C4-2B (cell line): ENCODE measurements at regions not wholly inside any gene's neighbourhood (a gene's known extent, or its start where the extent isn't known, plus 50 kb on each side); places are given as distances from the start of the nearest gene placed in this dataset.

Experiments used
- H3K27ac ChIP-seq: fragments of 450-650 bp; 2 replicates; pipeline ENCODE4 v1.5.1; 2017
- ZFX ChIP-seq: fragments of 450-650 bp; IDR thresholded peaks from 2 replicates; pipeline ENCODE4 v1.6.1; 2017
- TF ChIP-seq, protein P1 (sequence below): fragments of 450-650 bp; conservative IDR thresholded peaks from 2 replicates; pipeline ENCODE4 v1.5.1; 2017; ENCODE audit warnings: mild to moderate bottlenecking

DNA sequence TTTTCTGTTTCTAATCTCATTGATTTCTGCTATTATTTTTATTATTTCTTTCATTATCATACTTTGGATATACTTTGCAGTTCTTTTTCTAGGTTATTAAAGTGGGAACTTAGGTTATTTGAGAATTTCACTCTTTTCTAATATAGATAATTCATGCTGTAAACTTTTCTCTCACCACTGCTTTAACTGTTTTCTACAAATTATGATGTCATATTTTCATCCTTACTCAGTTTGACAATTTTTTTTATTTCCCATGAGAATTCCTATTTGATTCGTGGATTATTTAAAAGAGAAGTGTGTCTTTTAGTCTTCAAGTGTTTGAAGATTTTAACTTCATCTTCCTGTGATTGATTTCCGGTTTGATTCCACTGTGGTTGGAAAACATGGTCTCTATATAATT, 336.8 kb upstream of the SALL1 start:
- no peak overlapping the region for H3K27ac ChIP-seq
- TF ChIP-seq, protein P1, sequence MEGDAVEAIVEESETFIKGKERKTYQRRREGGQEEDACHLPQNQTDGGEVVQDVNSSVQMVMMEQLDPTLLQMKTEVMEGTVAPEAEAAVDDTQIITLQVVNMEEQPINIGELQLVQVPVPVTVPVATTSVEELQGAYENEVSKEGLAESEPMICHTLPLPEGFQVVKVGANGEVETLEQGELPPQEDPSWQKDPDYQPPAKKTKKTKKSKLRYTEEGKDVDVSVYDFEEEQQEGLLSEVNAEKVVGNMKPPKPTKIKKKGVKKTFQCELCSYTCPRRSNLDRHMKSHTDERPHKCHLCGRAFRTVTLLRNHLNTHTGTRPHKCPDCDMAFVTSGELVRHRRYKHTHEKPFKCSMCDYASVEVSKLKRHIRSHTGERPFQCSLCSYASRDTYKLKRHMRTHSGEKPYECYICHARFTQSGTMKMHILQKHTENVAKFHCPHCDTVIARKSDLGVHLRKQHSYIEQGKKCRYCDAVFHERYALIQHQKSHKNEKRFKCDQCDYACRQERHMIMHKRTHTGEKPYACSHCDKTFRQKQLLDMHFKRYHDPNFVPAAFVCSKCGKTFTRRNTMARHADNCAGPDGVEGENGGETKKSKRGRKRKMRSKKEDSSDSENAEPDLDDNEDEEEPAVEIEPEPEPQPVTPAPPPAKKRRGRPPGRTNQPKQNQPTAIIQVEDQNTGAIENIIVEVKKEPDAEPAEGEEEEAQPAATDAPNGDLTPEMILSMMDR = no peak
- TF ChIP-seq ZFX = no peak

DNA sequence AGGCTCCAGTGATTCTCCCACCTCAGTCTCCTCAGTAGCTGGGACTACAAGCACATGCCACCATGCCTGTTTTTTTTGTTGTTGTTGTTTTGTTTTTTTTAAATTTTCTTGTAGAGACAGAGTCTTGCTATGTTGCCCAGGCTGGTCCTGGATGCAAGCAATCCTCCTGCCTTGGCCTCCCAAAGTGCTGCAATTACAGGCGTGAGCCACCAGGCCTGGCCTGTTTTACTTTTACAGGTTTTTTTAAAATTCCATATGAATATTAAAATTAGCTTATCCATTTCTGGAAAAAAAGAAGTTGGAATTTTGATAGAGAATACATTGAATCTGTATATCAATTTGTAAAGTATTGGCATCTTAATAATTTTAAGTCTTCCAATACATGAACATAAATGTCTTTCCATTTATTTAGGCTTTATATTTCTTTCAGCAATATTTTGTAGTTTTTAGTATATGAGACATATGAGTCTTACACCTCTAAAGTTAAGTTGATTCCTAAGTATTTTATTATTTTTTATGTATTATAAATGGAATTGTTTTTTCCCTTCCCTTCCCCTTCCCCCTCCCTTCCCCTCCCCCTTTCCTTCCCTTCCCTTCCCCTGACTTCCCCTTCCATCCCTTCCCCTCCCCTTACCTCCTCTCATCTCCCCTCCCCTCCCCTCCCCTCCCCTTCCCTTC, 323.5 kb upstream of the SALL1 start:
- TF ChIP-seq ZFX = no peak
- TF ChIP-seq, protein P1 = no peak; the same call in 1 of the 2 replicates
- no peak overlapping the region for H3K27ac ChIP-seq

DNA sequence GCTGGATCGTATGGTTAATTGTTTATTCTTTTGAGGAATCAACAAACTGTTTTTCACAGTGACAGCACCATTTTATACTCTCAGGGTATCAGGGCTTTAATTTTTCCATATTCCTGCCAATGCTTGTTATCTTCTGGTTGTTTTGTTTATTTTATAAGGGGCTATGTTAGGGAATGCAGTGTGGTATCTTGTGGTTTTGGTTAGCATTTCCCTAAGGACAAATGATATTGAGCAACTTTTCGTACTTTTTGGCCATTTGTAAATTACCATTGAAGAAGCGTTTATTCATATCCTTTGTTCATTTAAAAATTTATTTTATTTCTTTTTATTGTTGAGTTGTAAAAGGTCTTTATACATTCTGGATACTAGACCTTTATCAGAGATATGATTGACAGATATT, 322.0 kb upstream of the SALL1 start:
- H3K27ac ChIP-seq = no peak overlapping the region
- TF ChIP-seq ZFX = no peak
- TF ChIP-seq, protein P1 = no peak

DNA sequence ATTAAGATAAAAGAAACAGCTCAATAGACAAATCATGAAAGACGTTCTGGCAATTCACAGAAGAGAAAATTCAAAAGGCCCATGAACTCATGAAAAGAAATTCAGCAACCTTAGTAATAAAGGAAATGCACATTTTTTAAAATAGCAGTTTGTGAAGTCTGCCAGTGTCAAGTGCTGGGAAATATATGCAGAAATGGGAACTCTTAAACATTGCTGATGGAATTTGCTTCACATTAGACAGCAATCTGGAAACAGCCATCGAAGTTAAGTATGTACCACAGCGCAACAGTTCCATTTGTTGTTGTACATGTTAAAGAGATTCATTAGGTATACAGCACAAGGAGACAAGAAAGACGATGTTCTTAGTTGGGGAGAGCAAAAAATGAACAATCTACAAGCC, 319.4 kb upstream of the SALL1 start:
- TF ChIP-seq, protein P1 = no peak
- no peak for TF ChIP-seq ZFX
- H3K27ac ChIP-seq = no peak overlapping the region

DNA sequence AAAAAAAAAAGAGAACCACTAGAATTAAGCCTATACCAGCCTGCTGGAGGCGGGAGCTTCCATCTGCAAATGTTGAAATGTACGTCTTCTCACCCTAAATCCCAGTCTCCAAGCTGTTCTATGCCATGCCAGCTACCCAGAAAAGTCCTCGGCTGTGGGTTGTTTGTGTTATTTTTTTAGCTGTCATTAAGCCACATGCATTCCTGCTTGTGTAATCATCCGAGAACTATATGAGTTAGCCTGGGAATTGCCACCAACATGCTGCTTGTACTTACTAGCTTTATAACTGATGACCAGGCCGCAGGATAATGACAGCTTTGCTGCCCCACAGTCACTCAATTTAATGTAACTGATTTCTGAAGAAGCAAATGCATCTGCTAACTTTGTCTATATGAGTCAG, 313.9 kb upstream of the SALL1 start:
- no peak for TF ChIP-seq ZFX
- TF ChIP-seq, protein P1 = no peak
- no peak overlapping the region for H3K27ac ChIP-seq

DNA sequence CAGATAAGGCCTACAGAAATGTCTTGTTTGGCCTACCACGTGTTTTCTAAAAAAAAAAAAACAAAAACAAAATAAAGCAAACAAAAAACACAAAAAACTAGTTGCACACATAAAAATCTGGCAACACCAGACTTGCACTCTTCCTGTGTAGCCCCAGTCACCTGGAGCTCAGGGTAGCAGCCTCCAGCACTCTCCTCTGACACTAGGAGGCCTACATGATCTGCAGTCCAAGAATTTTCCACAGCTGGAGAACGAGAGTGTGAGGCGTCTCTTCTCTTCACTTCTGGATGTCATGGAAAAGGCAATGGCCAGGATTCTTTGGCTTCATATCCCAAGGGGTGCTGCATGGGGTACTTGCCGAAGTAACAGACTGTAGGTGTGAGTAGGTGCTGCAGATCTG, 310.2 kb upstream of the SALL1 start:
- TF ChIP-seq, protein P1 = no peak
- no peak for TF ChIP-seq ZFX
- no peak overlapping the region for H3K27ac ChIP-seq

DNA sequence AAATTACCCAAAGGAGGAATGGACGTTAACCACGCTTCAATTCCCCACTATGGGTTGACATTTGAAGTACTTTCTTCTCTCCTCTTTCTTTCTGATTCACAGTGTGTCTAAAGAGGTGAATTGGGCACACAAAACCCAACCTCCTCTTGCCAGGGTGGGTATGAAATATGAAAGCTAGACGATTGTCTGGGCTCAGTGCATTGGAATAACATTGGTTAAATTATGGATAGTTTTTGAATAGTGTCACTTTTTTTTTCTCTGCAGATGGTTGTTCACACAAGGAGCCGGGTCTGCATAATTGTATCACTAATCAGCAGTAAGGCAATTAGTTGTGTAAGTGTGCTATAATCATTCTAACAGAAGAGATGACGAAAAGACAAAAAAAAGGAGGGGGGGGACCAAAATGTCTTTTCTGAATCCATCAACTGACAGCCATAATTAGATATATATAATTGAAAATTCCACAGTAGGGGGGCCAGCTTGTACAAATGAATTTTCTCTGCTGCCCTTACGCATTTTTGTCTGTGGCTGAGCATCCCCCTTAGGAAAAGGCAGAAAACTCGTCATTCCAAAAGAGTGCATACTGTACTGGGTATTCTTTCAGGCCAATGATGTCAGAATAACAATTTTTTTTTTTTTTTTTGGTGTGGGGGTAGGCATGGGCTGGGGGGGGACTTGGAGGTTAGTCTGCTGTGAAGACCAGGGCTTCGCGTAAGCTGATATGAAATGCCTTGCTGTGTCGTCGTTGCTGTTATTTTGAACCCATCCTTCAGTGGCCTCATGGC, 307.5 kb upstream of the SALL1 start:
- H3K27ac ChIP-seq = no peak overlapping the region
- TF ChIP-seq ZFX = no peak
- TF ChIP-seq, protein P1 = no peak
